ENCODE measurements at regions not wholly inside any gene's neighbourhood (a gene's known extent, or its start where the extent isn't known, plus 50 kb on each side); places are given as distances from the start of the nearest gene placed in this dataset.

DNA sequence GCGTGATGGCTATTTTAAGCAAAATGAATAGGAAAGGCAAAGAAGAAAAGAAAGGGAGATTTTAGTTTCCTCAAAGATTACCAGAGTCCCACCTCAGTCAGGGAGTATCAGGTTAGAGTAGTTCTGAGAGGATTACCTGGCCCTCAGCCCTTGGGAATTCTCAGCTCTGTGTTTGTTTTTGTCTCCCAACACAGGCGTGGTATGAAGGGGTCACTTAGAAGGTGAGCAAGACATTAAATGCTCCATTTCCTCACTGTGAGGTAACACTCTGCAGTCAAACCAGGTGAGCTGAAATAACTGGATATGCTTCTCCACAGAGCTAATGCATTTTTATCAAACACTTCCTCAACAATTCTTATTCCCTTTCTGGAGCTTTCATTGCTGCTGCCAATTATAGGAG lies 232.2 kb downstream of the IKZF2 start:
- Histone ChIP-seq H3K4me3 (ENCODE audit: low read depth, low read length) (no peak overlapping the region), H3K27me3 (peaks cover 5% of the 10 kb centered on the region; the same call in 1 of the 2 replicates), H3K36me3 (no peaks in the 10 kb centered on the region), H3K4me1 (no peaks in the 10 kb centered on the region), H3K9me3 (no peaks in the 10 kb centered on the region)
- DNase-seq = no peak
- TF ChIP-seq CTCF (IDR thresholded peaks at IDR 0.05; ENCODE audit: low read depth, low read length) = no peak

- TF ChIP-seq CTCF (IDR thresholded peaks at IDR 0.05; ENCODE audit: low read depth, low read length) = no peak
- Histone ChIP-seq H3K4me3 (ENCODE audit: low read depth, low read length) (no peak overlapping the region), H3K4me1 (no peaks in the 10 kb centered on the region), H3K36me3 (no peaks in the 10 kb centered on the region), H3K27me3 (peaks cover 5% of the 10 kb centered on the region; the same call in 1 of the 2 replicates), H3K9me3 (no peaks in the 10 kb centered on the region)
- no peak for DNase-seq
Observed at GRCh38 chr2:212918336-212918735, 233.1 kb downstream of the IKZF2 start.

- no peak for TF ChIP-seq CTCF (IDR thresholded peaks at IDR 0.05; ENCODE audit: low read depth, low read length)
- Histone ChIP-seq H3K4me3 (ENCODE audit: low read depth, low read length) (no peak overlapping the region), H3K4me1 (no peaks in the 10 kb centered on the region), H3K9me3 (no peaks in the 10 kb centered on the region), H3K36me3 (no peaks in the 10 kb centered on the region), H3K27me3 (peaks cover 2% of the 10 kb centered on the region; the same call in 1 of the 2 replicates)
- DNase-seq = no peak
Observed at GRCh38 chr2:212915121-212915782, 236.2 kb downstream of the IKZF2 start.

DNA sequence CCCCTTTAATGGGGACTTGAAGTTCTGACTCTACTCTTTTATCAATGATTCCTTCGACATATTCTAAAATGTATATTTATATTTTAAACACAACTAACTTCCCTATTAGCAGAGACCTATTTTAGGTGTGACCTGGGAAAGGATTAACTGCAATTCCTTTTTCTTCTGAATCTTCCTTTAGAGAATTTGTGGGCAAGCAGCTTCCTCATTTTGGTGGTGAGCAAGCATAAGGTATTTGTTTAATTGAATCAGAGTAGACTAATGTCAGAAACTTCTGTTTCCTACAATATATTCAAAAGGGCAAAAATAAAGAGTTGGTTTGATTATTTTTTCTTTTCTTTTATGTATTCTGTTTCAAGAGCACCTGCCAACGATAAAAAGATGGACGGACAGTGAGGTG lies 237.0 kb downstream of the IKZF2 start:
- no peaks in the 10 kb centered on the region for H3K4me1 ChIP-seq
- H3K27me3 ChIP-seq = peaks cover 2% of the 10 kb centered on the region; the same call in 1 of the 2 replicates
- TF ChIP-seq CTCF (IDR thresholded peaks at IDR 0.05; ENCODE audit: low read depth, low read length) = no peak
- no peaks in the 10 kb centered on the region for H3K9me3 ChIP-seq
- H3K4me3 ChIP-seq (ENCODE audit: low read depth, low read length) = no peak overlapping the region
- no peak for DNase-seq
- H3K36me3 ChIP-seq = no peaks in the 10 kb centered on the region

GRCh38 chr2:212913640-212914306 lies 237.6 kb downstream of the IKZF2 start:
- H3K9me3 ChIP-seq = no peaks in the 10 kb centered on the region
- peaks cover 2% of the 10 kb centered on the region; the same call in 1 of the 2 replicates for H3K27me3 ChIP-seq
- H3K4me3 ChIP-seq (ENCODE audit: low read depth, low read length) = no peak overlapping the region
- no peaks in the 10 kb centered on the region for H3K36me3 ChIP-seq
- no peak for DNase-seq
- TF ChIP-seq CTCF (IDR thresholded peaks at IDR 0.05; ENCODE audit: low read depth, low read length) = no peak
- H3K4me1 ChIP-seq = no peaks in the 10 kb centered on the region

All from BE2C (cell line).